HL-60 (cell line): ENCODE measurements at regions not wholly inside any gene's neighbourhood (a gene's known extent, or its start where the extent isn't known, plus 50 kb on each side); places are given as distances from the start of the nearest gene placed in this dataset.

Source experiments
- DNase-seq, 2 experiments: peaks; one replicate each; pipeline ENCODE4 v3.0.0-alpha.2; 2010 to 2020; ENCODE audit warnings: low read depth in 1 of 2, low spot score in 1 of 2
- H3K27ac ChIP-seq: fragments of 250-450 bp; sonication (Bioruptor Pico); replicated peaks from 2 replicates; pipeline ENCODE4 v1.5.1; 2020; ENCODE audit warnings: mild to moderate bottlenecking, moderate library complexity
- H3K27me3 ChIP-seq: fragments of 250-450 bp; sonication (Bioruptor Pico); 2 replicates; pipeline ENCODE4 v1.5.1; 2021; ENCODE audit warnings: mild to moderate bottlenecking, moderate library complexity; ENCODE audit not compliant: insufficient read depth, poor library complexity, severe bottlenecking
- H3K4me3 ChIP-seq: replicated peaks from 2 replicates; pipeline ENCODE4 v1.5.1; 2011; ENCODE audit warnings: mild to moderate bottlenecking, control low read depth, low read length; ENCODE audit not compliant: insufficient read depth
- CTCF ChIP-seq: IDR thresholded peaks from one replicate; pipeline ENCODE4 v1.5.1; 2011; ENCODE audit warnings: low read length, control low read depth, inconsistent platforms; ENCODE audit not compliant: insufficient read depth
- GABPA ChIP-seq: IDR thresholded peaks from 2 replicates; pipeline ENCODE4 v1.6.1; 2012; ENCODE audit warnings: low read depth
- POLR2AphosphoS5 ChIP-seq: IDR thresholded peaks from 2 replicates; pipeline ENCODE4 v1.6.1; 2012; ENCODE audit warnings: low read depth
- SPI1 ChIP-seq: IDR thresholded peaks from 2 replicates; pipeline ENCODE4 v1.6.1; 2012; ENCODE audit warnings: low read depth, mild to moderate bottlenecking, borderline replicate concordance
- TF ChIP-seq, protein P1 (sequence below): IDR thresholded peaks from 2 replicates; pipeline ENCODE4 v1.6.1; 2012; ENCODE audit warnings: low read depth; ENCODE audit not compliant: insufficient replicate concordance

DNA sequence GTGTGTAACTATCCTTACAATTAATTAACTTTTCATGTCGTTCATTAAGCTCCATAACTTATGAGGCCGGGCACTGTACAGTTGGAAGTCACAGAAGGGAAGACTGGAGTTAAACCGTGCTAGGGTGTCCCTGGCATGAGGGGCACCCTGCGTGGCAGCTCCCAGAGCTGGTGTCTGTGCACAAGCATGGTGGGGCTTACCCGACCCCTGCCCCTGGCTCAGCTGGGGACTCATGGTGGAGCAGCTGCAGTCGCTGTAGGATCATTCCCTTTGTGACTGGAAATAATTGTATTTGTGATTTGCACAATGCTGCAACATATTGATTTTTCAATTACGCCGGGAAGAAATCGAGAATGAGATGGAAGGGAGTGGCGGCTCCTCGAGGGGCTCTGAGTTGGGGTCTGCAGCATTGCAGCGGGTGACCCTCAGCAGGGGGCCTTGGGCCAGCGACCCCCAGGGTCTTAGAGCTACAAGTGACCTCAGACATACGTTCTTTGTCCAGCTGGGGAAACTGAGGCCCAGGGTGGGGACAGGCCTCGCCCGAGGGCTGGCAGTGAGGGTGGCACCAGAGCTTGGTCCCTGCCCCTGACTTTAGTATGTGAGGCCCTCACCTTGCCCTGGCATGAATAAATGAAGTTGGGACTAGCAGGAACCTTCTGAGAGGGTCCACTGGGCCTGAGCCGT lies 125.4 kb downstream of the KIF26A start:
- no peak for DNase-seq
- TF ChIP-seq POLR2AphosphoS5 (no peak), CTCF (no peak)
- TF ChIP-seq, protein P1, sequence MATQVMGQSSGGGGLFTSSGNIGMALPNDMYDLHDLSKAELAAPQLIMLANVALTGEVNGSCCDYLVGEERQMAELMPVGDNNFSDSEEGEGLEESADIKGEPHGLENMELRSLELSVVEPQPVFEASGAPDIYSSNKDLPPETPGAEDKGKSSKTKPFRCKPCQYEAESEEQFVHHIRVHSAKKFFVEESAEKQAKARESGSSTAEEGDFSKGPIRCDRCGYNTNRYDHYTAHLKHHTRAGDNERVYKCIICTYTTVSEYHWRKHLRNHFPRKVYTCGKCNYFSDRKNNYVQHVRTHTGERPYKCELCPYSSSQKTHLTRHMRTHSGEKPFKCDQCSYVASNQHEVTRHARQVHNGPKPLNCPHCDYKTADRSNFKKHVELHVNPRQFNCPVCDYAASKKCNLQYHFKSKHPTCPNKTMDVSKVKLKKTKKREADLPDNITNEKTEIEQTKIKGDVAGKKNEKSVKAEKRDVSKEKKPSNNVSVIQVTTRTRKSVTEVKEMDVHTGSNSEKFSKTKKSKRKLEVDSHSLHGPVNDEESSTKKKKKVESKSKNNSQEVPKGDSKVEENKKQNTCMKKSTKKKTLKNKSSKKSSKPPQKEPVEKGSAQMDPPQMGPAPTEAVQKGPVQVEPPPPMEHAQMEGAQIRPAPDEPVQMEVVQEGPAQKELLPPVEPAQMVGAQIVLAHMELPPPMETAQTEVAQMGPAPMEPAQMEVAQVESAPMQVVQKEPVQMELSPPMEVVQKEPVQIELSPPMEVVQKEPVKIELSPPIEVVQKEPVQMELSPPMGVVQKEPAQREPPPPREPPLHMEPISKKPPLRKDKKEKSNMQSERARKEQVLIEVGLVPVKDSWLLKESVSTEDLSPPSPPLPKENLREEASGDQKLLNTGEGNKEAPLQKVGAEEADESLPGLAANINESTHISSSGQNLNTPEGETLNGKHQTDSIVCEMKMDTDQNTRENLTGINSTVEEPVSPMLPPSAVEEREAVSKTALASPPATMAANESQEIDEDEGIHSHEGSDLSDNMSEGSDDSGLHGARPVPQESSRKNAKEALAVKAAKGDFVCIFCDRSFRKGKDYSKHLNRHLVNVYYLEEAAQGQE: no peak
- Histone ChIP-seq H3K27me3 (peaks cover 2% of the 10 kb centered on the region), H3K4me3 (no peak overlapping the region), H3K27ac (no peak overlapping the region)

GRCh38 chr14:104264495-104265265 lies 126.3 kb downstream of the KIF26A start:
- DNase-seq: no peak
- no peak for TF ChIP-seq SPI1
- TF ChIP-seq POLR2AphosphoS5: no peak
- TF ChIP-seq CTCF: no peak
- TF ChIP-seq GABPA: no peak
- TF ChIP-seq, protein P1: no peak
- no peak overlapping the region for H3K27ac ChIP-seq
- no peaks in the 10 kb centered on the region for H3K27me3 ChIP-seq
- no peak overlapping the region for H3K4me3 ChIP-seq

- Histone ChIP-seq H3K27me3 (no peaks in the 10 kb centered on the region), H3K27ac (no peak overlapping the region), H3K4me3 (no peak overlapping the region)
- DNase-seq: no peak
- no peak for TF ChIP-seq SPI1
- TF ChIP-seq GABPA: no peak
- TF ChIP-seq POLR2AphosphoS5: no peak
- TF ChIP-seq, protein P1: no peak
- no peak for TF ChIP-seq CTCF
Measured at GRCh38 chr14:104265918-104266630, 127.7 kb downstream of the KIF26A start.
